ENCODE measurements at regions not wholly inside any gene's neighbourhood (a gene's known extent, or its start where the extent isn't known, plus 50 kb on each side); places are given as distances from the start of the nearest gene placed in this dataset.

DNA sequence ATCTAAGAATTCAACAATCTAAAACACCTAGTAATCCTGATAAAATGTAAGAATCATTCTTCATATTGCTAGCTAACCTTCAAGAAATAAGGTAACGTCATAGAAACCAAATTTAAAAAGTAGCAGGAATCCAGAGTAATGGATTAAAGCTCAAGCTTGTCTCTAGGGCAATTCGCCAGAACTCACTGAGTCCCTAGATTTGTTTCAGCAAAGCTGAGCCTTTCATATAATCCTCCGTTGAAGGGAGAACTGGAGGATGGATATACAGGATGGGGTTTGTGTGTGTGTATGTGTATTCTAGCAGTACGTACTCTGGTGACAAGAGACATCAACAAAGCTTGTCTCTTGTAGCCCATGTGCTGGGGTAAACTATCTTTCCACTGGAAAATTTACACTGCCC lies 2173.5 kb upstream of the AGA start:
- Histone ChIP-seq H3K4me1 (ENCODE audit: low read depth, poor library complexity, severe bottlenecking) (no peaks in the 10 kb centered on the region), H3K36me3 (ENCODE audit: insufficient read depth) (no peaks in the 10 kb centered on the region), H3K9ac (no peak overlapping the region), H3K4me3 (IDR thresholded peaks at IDR 0.05; ENCODE audit: insufficient read depth, low read depth, low read length) (no peak overlapping the region), H3K27ac (no peak overlapping the region), H3K4me2 (no peak overlapping the region), H4K20me1 (ENCODE audit: insufficient read depth) (no peaks in the 10 kb centered on the region), H3K79me2 (ENCODE audit: insufficient read depth, low read depth) (no peaks in the 10 kb centered on the region), H3K27me3 (ENCODE audit: insufficient read depth, low read depth) (no peaks in the 10 kb centered on the region), H2AFZ (ENCODE audit: low read depth) (no peak overlapping the region)
- TF ChIP-seq, protein P1, sequence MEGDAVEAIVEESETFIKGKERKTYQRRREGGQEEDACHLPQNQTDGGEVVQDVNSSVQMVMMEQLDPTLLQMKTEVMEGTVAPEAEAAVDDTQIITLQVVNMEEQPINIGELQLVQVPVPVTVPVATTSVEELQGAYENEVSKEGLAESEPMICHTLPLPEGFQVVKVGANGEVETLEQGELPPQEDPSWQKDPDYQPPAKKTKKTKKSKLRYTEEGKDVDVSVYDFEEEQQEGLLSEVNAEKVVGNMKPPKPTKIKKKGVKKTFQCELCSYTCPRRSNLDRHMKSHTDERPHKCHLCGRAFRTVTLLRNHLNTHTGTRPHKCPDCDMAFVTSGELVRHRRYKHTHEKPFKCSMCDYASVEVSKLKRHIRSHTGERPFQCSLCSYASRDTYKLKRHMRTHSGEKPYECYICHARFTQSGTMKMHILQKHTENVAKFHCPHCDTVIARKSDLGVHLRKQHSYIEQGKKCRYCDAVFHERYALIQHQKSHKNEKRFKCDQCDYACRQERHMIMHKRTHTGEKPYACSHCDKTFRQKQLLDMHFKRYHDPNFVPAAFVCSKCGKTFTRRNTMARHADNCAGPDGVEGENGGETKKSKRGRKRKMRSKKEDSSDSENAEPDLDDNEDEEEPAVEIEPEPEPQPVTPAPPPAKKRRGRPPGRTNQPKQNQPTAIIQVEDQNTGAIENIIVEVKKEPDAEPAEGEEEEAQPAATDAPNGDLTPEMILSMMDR (conservative IDR thresholded peaks at IDR 0.05; ENCODE audit: low read depth, low read length): no peak

DNA sequence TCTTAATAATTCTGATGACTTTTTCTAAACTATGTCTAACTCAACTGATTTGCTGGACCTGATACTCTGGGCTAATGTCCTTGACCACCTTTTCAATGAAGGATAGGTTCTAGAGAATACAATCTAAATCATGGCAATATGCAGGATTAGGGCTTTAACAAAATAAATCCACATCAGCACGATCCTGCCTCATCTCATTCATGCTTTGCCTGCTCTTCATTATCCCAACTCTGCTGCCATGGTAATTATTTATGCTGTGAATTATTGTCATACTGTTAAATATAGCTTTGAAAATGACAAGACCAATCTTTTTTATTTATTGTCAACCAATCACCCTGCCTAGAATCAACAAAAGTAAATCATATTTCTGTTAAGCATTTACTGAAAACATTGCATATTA lies 2176.7 kb upstream of the AGA start:
- Histone ChIP-seq H3K27ac (no peak overlapping the region), H3K79me2 (ENCODE audit: insufficient read depth, low read depth) (no peaks in the 10 kb centered on the region), H2AFZ (ENCODE audit: low read depth) (no peak overlapping the region), H4K20me1 (ENCODE audit: insufficient read depth) (no peaks in the 10 kb centered on the region), H3K27me3 (ENCODE audit: insufficient read depth, low read depth) (no peaks in the 10 kb centered on the region), H3K4me3 (IDR thresholded peaks at IDR 0.05; ENCODE audit: insufficient read depth, low read depth, low read length) (no peak overlapping the region), H3K4me2 (no peak overlapping the region), H3K4me1 (ENCODE audit: low read depth, poor library complexity, severe bottlenecking) (peaks cover 11% of the 10 kb centered on the region), H3K9ac (no peak overlapping the region), H3K36me3 (ENCODE audit: insufficient read depth) (no peaks in the 10 kb centered on the region)
- TF ChIP-seq, protein P1 (conservative IDR thresholded peaks at IDR 0.05; ENCODE audit: low read depth, low read length): no peak

DNA sequence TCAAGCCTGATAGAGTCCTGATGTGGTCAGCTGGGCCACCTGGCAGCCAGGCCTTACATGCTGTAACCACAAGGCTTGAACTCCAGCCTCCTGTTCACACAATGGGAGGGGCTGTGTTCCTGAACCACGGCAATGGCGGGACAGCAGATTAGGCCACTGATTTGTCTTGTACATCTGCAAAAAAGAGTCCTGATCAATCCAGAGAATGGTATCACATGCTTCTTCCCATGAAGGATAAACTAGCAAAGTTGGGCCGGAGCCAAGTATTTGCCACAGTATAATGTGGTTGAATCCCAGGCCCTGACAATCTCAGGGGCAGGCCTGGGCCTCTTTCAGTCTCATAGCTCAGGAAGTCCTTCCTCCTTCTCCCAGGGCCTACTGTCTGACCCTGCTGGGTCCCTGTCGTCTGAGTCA lies 2182.5 kb upstream of the AGA start:
- no peaks in the 10 kb centered on the region for H4K20me1 ChIP-seq (ENCODE audit: insufficient read depth)
- no peaks in the 10 kb centered on the region for H3K79me2 ChIP-seq (ENCODE audit: insufficient read depth, low read depth)
- H3K4me3 ChIP-seq (IDR thresholded peaks at IDR 0.05; ENCODE audit: insufficient read depth, low read depth, low read length): no peak overlapping the region
- H3K9ac ChIP-seq: peak overlapping the region; percentile 46; the same call in 1 of the 2 replicates
- H3K36me3 ChIP-seq (ENCODE audit: insufficient read depth): no peaks in the 10 kb centered on the region
- H3K27me3 ChIP-seq (ENCODE audit: insufficient read depth, low read depth): no peaks in the 10 kb centered on the region
- H2AFZ ChIP-seq (ENCODE audit: low read depth): peak overlapping the region; percentile 94
- peaks cover 32% of the 10 kb centered on the region for H3K4me1 ChIP-seq (ENCODE audit: low read depth, poor library complexity, severe bottlenecking)
- H3K27ac ChIP-seq: peak overlapping the region; percentile 82
- TF ChIP-seq, protein P1 (conservative IDR thresholded peaks at IDR 0.05; ENCODE audit: low read depth, low read length): no peak
- peak overlapping the region; percentile 77 for H3K4me2 ChIP-seq

DNA sequence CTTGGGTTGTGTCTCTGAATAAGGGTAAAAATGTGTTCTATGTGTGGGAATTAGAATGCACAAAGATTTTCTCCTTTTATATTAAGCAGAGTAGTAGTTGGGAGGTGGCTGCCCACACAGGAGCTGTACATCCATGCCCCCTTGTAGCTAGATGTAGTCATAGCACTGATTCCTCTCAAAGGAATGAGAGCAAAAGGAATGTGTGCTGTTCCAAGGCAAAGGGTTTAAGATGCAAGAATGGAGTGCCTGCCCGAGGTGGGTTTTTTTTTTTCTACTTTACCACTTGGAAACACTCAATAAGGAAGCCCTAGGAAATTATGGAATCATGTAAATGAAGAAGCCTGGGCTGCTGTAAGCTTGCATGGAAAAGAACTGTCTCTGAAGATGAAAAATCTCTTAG lies 2183.2 kb upstream of the AGA start:
- TF ChIP-seq, protein P1 (conservative IDR thresholded peaks at IDR 0.05; ENCODE audit: low read depth, low read length): no peak
- Histone ChIP-seq H3K4me1 (ENCODE audit: low read depth, poor library complexity, severe bottlenecking) (peaks cover 32% of the 10 kb centered on the region), H3K27me3 (ENCODE audit: insufficient read depth, low read depth) (no peaks in the 10 kb centered on the region), H3K36me3 (ENCODE audit: insufficient read depth) (no peaks in the 10 kb centered on the region), H3K9ac (peak overlapping the region; percentile 46; the same call in 1 of the 2 replicates), H3K4me2 (peak overlapping the region; percentile 77), H3K79me2 (ENCODE audit: insufficient read depth, low read depth) (no peaks in the 10 kb centered on the region), H4K20me1 (ENCODE audit: insufficient read depth) (no peaks in the 10 kb centered on the region), H2AFZ (ENCODE audit: low read depth) (peak overlapping the region; percentile 94), H3K27ac (peak overlapping the region; percentile 82), H3K4me3 (IDR thresholded peaks at IDR 0.05; ENCODE audit: insufficient read depth, low read depth, low read length) (no peak overlapping the region)

Measured in KMS-11 (cell line).